ENCODE measurements at regions not wholly inside any gene's neighbourhood (a gene's known extent, or its start where the extent isn't known, plus 50 kb on each side); places are given as distances from the start of the nearest gene placed in this dataset.

DNA sequence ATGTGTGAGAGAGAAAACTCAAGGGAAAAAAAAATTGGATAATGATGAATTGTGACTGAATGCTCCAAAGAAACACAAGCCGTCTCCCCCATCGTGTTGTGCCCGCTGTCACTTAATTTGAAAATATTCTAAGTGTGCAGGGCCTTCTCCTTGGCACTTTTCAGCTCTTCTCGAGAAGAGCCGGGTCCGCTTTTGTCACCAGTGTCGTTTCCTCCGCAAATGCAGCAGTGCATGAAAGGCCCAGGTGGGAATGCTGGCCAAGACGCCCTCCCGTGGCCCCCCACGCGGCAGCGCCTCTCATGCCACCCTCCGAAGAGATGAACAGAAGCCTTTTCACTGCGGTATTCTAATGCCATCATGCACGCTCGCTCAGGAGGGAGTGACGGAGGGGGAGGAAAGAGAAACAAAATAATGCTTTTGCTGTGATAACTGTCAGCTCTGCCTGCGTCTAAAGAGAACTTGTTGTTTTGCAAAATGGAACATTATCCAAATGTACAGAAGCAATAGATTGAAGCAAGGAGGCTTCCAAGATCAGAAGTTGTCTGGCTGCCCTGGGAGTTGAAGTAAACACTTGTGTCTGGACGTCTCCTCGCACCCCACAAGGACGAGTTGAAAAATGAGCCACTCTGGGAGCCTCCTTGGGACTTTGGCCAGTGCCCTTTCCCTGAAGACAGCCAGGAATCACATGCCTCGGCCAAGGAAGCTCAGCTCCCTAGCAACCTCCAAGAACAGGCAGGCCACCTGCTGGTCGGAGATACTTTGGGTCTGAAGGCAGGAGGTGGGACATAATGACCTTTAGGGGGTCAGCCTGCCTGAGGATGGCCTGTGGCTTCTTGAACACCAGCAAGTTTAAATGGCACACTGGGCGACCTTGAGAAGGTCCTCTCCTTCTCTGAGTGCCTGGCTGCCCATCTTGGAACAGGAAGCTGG, 166.1 kb upstream of the ZC3H12A start:
- ATAC-seq (ENCODE audit: low read depth in 2 of 2) (no peak), DNase-seq (no peak)
- H3K4me3 Mint-ChIP-seq = peak overlapping the region in 1 of 8 donors; percentile 37
- H3K27ac Mint-ChIP-seq = peak overlapping the region in 1 of 6 donors; percentile 74
- H3K36me3 Mint-ChIP-seq = no peaks in the 10 kb centered on the region
- peaks cover 0 to 2% (median 0%) of the 10 kb centered on the region in 7 donors for H3K9me3 Mint-ChIP-seq
- no peaks in the 10 kb centered on the region for H3K4me1 Mint-ChIP-seq
- H3K27me3 Mint-ChIP-seq = peaks cover 28 to 63% (median 60%) of the 10 kb centered on the region in 3 donors

DNA sequence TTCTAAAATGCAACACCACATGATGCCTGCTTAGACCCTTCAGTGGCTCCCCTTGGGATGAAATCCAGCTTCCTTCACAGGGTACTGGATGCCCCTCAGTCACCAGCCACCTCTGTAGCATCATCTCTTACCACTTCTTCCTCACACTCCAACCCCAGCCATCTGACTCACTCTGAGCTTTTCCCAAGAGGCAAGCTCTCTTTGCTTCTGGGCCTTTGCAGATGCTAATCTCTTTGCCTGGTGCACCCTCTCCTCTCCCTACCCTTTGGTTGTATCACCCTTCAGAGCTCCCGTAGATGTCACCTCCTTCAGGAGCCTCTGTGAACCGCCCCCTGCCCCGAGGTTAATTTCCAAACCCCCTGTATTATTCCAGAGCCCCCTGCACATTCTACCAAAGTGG, 164.8 kb upstream of the ZC3H12A start:
- H3K27me3 Mint-ChIP-seq = peaks cover 30 to 68% (median 65%) of the 10 kb centered on the region in 3 donors
- H3K36me3 Mint-ChIP-seq = no peaks in the 10 kb centered on the region
- no peak overlapping the region for H3K4me3 Mint-ChIP-seq
- peaks cover 0 to 2% (median 0%) of the 10 kb centered on the region in 7 donors for H3K9me3 Mint-ChIP-seq
- DNase-seq = no peak
- ATAC-seq (ENCODE audit: low read depth in 2 of 2) = no peak
- peak overlapping the region in 1 of 6 donors; percentile 52 for H3K27ac Mint-ChIP-seq
- H3K4me1 Mint-ChIP-seq = no peaks in the 10 kb centered on the region

DNA sequence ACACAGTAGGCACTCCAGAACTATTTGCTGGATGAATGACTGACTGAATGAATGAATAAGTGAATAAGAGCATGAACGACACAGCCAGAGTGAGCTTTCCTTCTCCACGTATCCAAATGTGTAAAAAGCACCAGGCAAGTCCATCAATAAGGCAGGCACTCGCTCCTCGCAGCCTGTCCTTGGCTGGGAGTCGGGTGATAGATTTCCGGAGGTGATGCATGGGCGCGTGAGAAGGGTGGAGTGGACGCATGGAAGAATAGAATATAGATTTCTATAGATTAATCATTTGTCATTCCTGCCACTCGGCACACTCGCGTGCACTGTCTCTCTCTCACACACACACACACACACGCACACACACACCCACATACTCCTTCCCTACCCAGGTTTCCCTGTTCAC, 164.3 kb upstream of the ZC3H12A start:
- ATAC-seq (ENCODE audit: low read depth in 2 of 2) (no peak), DNase-seq (no peak)
- Mint-ChIP-seq H3K4me3 (no peak overlapping the region), H3K27ac (peak overlapping the region in 1 of 6 donors; percentile 52), H3K27me3 (peaks cover 30 to 73% (median 68%) of the 10 kb centered on the region in 3 donors), H3K9me3 (peaks cover 0 to 2% (median 0%) of the 10 kb centered on the region in 7 donors), H3K4me1 (no peaks in the 10 kb centered on the region), H3K36me3 (no peaks in the 10 kb centered on the region)

DNA sequence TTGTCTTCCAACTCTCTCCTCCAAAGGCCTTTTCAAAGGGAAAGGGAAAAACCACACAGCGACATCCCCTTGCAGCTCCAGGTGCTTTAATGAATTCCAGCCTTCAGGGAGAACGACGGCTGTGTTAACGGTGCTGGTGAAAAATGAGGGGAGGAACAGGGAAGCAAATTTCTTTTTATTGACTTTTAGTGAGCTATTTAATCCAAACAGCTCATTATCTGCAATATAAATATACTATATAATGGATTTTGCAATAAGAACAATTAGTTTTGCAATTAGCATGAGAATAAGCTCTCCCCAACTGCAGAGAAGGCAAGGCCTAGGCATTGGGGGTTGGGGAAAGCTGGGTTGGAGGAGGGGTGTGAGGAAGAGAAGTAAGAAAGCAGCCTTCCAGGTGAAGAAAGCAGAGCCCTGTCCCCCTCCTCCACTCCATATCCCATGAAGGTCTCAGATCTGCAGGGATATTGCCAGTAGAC, 159.0 kb upstream of the ZC3H12A start:
- Mint-ChIP-seq H3K4me3 (no peak overlapping the region), H3K4me1 (peaks cover 12 to 19% (median 14%) of the 10 kb centered on the region in 3 donors), H3K27ac (no peak overlapping the region), H3K27me3 (peaks cover 68 to 91% (median 83%) of the 10 kb centered on the region in 3 donors), H3K36me3 (no peaks in the 10 kb centered on the region), H3K9me3 (peaks cover 0 to under 1% (median 0%) of the 10 kb centered on the region in 7 donors)
- DNase-seq (no peak), ATAC-seq (ENCODE audit: low read depth in 2 of 2) (no peak)

DNA sequence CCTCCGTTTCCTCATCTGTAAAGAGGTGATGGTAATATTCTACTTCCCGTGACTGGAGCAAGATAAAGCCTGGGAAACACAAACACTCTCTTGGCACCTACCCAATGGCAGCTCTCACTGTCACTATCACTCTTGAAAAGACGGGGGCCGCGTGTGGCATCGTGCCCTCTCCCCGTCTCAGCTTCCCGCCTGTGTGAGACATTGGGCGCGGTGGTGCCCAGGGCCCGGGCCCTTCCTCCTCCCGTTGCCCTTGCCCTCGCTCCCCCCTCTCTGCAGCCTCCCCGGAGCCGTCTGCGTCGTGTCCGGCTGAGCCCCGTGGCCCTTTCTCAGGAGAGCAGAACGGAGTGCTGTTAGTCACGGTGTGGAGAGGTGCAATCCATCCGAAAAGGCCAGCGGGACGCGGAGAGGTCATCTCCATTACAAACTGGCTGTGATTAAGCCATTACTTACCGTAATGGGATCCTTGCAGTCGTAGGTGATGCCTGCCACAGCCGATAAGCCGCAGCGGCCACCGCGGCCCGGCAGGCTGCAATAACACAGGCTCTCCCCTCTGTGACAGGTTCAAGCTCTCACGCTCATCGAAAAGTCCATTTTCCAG, 156.4 kb upstream of the ZC3H12A start:
- no peak for DNase-seq
- Mint-ChIP-seq H3K4me3 (peak overlapping the region in 6 of 8 donors; percentile 11 to 67 (median 41)), H3K36me3 (no peaks in the 10 kb centered on the region), H3K9me3 (no peaks in the 10 kb centered on the region), H3K4me1 (peaks cover 12 to 19% (median 14%) of the 10 kb centered on the region in 3 donors), H3K27ac (peak overlapping the region in 2 of 6 donors; percentile 29 to 75), H3K27me3 (peaks cover 63 to 81% (median 71%) of the 10 kb centered on the region in 3 donors)
- ATAC-seq (ENCODE audit: low read depth in 2 of 2) = no peak

DNA sequence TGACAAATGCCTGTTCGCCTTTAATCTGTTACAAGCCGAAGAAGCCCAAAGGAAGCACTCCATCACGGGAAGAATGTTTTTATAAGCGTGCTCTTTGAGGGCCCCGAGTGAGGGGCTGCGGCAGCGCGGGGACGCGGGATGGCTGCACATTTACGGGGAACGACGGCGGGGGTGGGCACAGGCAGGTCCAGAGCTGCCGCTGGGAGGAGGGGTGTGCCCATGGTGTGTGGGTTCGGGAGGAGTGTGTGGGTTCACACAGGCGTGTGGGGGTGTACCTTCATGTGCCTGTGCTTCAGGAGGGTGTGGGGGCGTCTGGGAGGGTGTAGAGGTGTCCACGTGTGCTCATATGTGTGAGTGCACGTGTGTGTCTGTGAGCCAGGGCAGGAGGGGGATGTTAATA, 155.9 kb upstream of the ZC3H12A start:
- H3K4me3 Mint-ChIP-seq = peak overlapping the region in 5 of 8 donors; percentile 11 to 52 (median 39)
- H3K27ac Mint-ChIP-seq = peak overlapping the region in 3 of 6 donors; percentile 17 to 72 (median 29)
- DNase-seq (no peak), ATAC-seq (ENCODE audit: low read depth in 2 of 2) (no peak)
- H3K4me1 Mint-ChIP-seq = peaks cover 12 to 19% (median 14%) of the 10 kb centered on the region in 3 donors
- no peaks in the 10 kb centered on the region for H3K9me3 Mint-ChIP-seq
- peaks cover 59 to 78% (median 66%) of the 10 kb centered on the region in 3 donors for H3K27me3 Mint-ChIP-seq
- no peaks in the 10 kb centered on the region for H3K36me3 Mint-ChIP-seq

DNA sequence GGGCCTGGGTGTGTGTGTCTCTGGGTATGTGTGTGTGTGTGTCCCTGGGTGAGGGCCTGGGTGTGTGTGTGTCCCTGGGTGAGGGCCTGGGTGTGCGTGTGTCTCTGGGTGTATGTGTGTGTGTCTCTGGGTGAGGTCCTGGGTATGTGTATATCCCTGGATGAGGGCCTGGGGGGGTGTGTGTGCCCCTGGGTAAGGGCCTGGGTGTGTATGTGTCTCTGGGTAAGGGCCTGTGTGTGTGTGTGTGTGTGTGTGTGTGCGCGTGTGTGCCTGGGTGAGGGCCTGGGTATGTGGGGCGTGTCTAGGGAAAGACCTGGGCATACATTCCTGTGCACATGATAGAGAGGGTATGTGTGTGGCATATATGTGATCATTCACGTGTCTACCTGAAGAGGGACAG, 155.1 kb upstream of the ZC3H12A start:
- Mint-ChIP-seq H3K9me3 (peaks cover 0 to 6% (median 1%) of the 10 kb centered on the region in 7 donors), H3K4me1 (peaks cover 14 to 19% (median 15%) of the 10 kb centered on the region in 3 donors), H3K27me3 (peaks cover 56 to 76% (median 64%) of the 10 kb centered on the region in 3 donors), H3K36me3 (no peaks in the 10 kb centered on the region), H3K27ac (no peak overlapping the region), H3K4me3 (no peak overlapping the region)
- no peak for DNase-seq
- ATAC-seq (ENCODE audit: low read depth in 2 of 2) = no peak

DNA sequence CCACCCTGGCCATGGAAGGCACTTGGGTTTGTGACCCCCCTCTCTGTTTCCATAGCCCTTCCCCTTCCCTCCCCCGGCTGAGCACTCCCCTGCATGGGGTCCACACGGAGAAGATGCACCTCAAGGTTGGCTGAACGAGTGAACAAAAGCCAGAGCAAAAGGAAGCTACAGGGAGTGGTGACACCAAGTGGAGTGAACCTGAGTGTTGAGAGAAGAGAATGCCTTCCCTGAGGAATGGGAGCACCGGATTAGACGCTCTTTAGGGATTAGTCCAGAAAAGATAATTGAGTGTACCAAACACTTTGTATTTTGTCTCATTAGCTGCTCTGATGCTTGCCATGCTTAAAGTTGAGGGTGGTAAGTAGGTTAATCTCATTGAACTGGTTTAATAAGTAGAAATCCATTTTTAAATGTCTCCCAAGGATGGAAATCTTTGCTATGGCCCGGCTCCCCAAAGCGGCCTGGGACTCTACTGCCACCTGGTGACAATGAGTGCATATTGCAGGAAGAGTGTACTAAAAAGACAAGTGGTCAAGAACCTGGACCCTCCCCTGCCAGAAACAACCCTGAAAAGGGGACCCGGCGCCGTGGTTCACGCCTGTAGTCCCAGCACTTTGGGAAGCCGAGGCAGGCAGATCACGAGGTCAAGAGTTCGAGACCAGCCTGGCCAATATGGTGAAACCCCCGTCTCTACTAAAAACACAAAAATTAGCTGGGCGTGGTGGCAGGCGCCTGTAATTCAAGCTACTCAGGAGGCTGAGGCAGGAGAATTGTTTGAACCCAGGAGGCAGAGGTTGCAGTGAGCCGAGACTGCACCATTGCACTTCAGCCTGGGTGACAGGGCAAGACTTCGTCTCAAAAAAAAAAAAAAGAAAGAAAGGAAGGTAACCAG, 150.6 kb upstream of the ZC3H12A start:
- Mint-ChIP-seq H3K9me3 (peaks cover 0 to 10% (median 3%) of the 10 kb centered on the region in 7 donors), H3K36me3 (peaks cover 0 to 9% of the 10 kb centered on the region in 2 donors), H3K27ac (no peak overlapping the region), H3K4me1 (peaks cover 3 to 9% (median 5%) of the 10 kb centered on the region in 3 donors), H3K4me3 (no peak overlapping the region), H3K27me3 (peaks cover 28 to 60% (median 36%) of the 10 kb centered on the region in 3 donors)
- DNase-seq (peak; percentile 21), ATAC-seq (ENCODE audit: low read depth in 2 of 2) (no peak)

DNA sequence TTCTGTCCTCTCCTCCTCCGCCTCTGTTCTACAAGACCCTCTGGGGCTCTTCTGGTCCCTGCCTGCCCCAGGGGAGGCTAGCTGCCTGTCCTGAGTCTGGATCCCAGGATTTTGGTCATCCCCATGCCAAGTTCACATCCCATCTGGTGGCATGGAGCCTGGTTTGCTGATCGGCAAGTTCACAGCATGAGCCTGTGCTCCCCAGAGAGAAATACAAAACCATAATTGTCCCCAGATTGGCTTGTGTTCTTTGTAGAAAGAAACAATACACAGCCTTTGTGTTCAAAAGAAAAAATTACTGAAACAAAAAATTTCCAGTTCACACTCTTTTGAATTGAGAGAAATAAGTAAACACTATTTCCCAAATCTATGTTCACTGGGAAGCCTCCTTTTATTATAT, 149.4 kb upstream of the ZC3H12A start:
- no peak overlapping the region for H3K4me3 Mint-ChIP-seq
- no peak overlapping the region for H3K27ac Mint-ChIP-seq
- peaks cover 0 to 3% (median 0%) of the 10 kb centered on the region in 3 donors for H3K4me1 Mint-ChIP-seq
- no peak for DNase-seq
- H3K9me3 Mint-ChIP-seq = peaks cover 0 to 10% (median 3%) of the 10 kb centered on the region in 7 donors
- ATAC-seq (ENCODE audit: low read depth in 2 of 2) = no peak
- peaks cover 0 to 9% of the 10 kb centered on the region in 2 donors for H3K36me3 Mint-ChIP-seq
- peaks cover 24 to 52% (median 26%) of the 10 kb centered on the region in 3 donors for H3K27me3 Mint-ChIP-seq

DNA sequence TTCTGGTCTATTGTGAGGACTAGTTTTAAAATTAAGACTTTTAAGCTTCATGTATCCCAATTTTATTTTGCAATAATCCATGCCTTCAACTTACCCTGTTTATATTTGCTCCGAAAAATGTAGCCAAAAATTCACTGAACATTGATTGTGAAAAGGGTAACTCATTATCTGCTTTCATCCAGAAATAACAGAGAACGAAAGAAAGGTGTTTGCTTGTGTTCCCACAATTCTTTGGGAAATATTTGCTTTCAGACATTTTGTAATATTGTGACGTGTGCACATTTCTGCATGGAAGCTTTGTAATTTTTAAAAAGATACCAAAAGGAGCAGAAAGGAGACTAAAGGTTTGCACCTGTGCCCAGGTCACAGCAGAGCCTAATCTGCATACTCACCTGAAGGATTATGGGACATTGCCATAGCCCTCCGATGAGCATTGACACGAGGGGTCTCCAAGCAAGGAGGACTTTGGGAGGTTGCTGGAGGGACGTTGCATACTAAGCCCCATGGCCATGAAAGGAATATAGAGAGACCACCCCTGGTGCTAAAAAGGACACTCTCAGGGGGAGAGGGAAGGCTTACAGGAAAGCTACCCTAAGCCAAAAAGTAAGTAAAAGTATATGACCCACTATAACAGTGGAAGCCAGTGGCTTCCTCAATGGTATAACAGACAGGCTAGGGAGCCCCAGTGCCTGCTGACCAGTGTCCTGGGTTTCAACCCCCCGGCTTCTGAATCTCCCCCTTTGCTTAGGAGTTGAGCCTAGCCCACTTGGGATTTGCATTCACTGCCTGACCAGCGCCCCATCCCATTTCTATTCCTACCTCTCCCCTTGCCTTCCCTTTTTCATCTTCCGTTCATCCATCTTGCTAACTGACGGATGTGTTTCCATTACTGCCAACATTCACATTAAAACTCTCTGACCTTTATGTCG, 148.6 kb upstream of the ZC3H12A start:
- peaks cover 0 to 3% (median 0%) of the 10 kb centered on the region in 3 donors for H3K4me1 Mint-ChIP-seq
- peaks cover 0 to 9% of the 10 kb centered on the region in 2 donors for H3K36me3 Mint-ChIP-seq
- H3K9me3 Mint-ChIP-seq = peaks cover 0 to 10% (median 3%) of the 10 kb centered on the region in 7 donors
- no peak overlapping the region for H3K4me3 Mint-ChIP-seq
- no peak for ATAC-seq (ENCODE audit: low read depth in 2 of 2)
- DNase-seq = no peak
- peaks cover 20 to 46% (median 21%) of the 10 kb centered on the region in 3 donors for H3K27me3 Mint-ChIP-seq
- no peak overlapping the region for H3K27ac Mint-ChIP-seq

DNA sequence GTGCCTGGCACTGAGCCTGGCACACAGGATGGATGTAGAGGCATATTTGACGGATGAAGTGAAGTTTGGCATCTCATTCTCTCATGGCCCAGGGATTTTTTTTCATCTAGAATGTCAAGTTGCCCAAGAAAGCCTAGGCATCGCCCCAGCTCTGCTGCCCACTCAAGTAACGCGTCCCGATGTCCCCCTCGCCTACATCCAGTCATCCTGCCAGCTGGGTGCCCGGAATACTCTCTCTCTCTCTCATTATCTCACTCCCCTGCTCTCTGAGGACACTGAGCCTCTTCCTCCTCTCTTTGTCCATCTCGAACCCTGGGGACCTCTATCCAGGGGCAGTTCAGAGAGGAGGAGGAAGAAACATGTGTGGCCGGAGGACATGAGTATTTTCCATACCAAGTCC, 142.3 kb upstream of the ZC3H12A start:
- no peaks in the 10 kb centered on the region for H3K36me3 Mint-ChIP-seq
- no peaks in the 10 kb centered on the region for H3K4me1 Mint-ChIP-seq
- no peak overlapping the region for H3K27ac Mint-ChIP-seq
- DNase-seq = no peak
- peaks cover 0 to 12% (median 4%) of the 10 kb centered on the region in 7 donors for H3K9me3 Mint-ChIP-seq
- ATAC-seq (ENCODE audit: low read depth in 2 of 2) = no peak
- no peak overlapping the region for H3K4me3 Mint-ChIP-seq
- peaks cover 18 to 51% (median 36%) of the 10 kb centered on the region in 3 donors for H3K27me3 Mint-ChIP-seq

DNA sequence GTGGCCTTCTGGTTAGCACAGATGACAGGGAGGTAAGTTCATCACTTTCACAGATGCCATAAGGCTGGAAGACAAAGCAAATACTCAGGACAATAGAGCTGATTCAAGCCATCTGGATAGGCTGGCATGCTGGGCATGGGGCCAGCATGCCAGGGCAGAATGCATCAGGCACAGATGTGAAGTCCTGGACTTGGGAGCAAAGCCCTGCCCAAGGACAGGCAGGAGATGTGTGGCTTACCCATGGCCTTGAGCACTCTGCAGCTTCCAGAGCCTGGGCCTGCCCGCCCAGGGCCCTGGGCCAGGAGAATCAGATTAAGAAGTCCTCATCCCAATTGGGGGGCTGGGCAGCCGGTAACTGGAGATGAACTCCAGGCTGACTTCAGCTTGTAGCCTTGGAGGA, 135.7 kb upstream of the ZC3H12A start:
- ATAC-seq (ENCODE audit: low read depth in 2 of 2) = no peak
- no peaks in the 10 kb centered on the region for H3K4me1 Mint-ChIP-seq
- peaks cover 3 to 12% (median 6%) of the 10 kb centered on the region in 7 donors for H3K9me3 Mint-ChIP-seq
- no peak overlapping the region for H3K27ac Mint-ChIP-seq
- no peaks in the 10 kb centered on the region for H3K36me3 Mint-ChIP-seq
- DNase-seq = no peak
- H3K27me3 Mint-ChIP-seq = peaks cover 32 to 58% (median 46%) of the 10 kb centered on the region in 3 donors
- H3K4me3 Mint-ChIP-seq = no peak overlapping the region

All from naive B cell (primary cell).